K562 (cell line): ENCODE measurements at regions not wholly inside any gene's neighbourhood (a gene's known extent, or its start where the extent isn't known, plus 50 kb on each side); places are given as distances from the start of the nearest gene placed in this dataset.

ENCODE experiments used
- CHD1 ChIP-seq: fragments of 200-600 bp; sonication (generic); IDR thresholded peaks from one replicate; pipeline ENCODE4 v1.6.1; 2012; ENCODE audit warnings: mild to moderate bottlenecking, moderate library complexity, low read length, inconsistent platforms
- CTCF ChIP-seq, 3 experiments: IDR thresholded peaks in 2 of 3; conservative IDR thresholded peaks in 1 of 3; 2 replicates each; pipeline ENCODE4 v1.5.1; 2011 to 2012; ENCODE audit warnings: low read length in 3 of 3, mild to moderate bottlenecking in 3 of 3, control low read depth in 2 of 3, improper control_type of control experiment in 1 of 3, inconsistent platforms in 1 of 3, low read depth in 1 of 3, mixed read lengths in 1 of 3, moderate library complexity in 1 of 3; ENCODE audit not compliant: insufficient read depth in 2 of 3
- FOSL1 ChIP-seq: fragments of 200-800 bp; sonication (Bioruptor generic); conservative IDR thresholded peaks from 2 replicates; pipeline ENCODE4 v1.6.1; 2016; ENCODE audit warnings: missing genetic modification characterization, missing compliant biosample characterization
- LARP7 ChIP-seq: fragments of 450-650 bp; IDR thresholded peaks from 2 replicates; pipeline ENCODE4 v1.6.1; 2016
- NFATC3 ChIP-seq: fragments of 450-650 bp; IDR thresholded peaks from 2 replicates; pipeline ENCODE4 v1.6.1; 2017; ENCODE audit warnings: mild to moderate bottlenecking
- POLR2A ChIP-seq: fragments of 450-650 bp; conservative IDR thresholded peaks from 2 replicates; pipeline ENCODE4 v1.6.1; 2016
- RCOR1 ChIP-seq, 2 experiments: IDR thresholded peaks; 2 replicates each; pipeline ENCODE4 v1.6.1; 2012; ENCODE audit warnings: low read depth in 2 of 2, low read length in 2 of 2, borderline replicate concordance in 1 of 2, improper control_type of control experiment in 1 of 2
- YY1 ChIP-seq, 3 experiments: IDR thresholded peaks; 2 replicates each; pipeline ENCODE4 v1.6.1; 2011; ENCODE audit warnings: low read length in 2 of 3, mild to moderate bottlenecking in 2 of 3, moderate library complexity in 2 of 3, borderline replicate concordance in 1 of 3, control low read depth in 1 of 3, low read depth in 1 of 3; ENCODE audit not compliant: insufficient read depth in 3 of 3, insufficient replicate concordance in 2 of 3, control insufficient read depth in 1 of 3, insufficient read length in 1 of 3; ENCODE audit errors: extremely low read depth in 1 of 3
- ZEB2 ChIP-seq: fragments of 450-650 bp; IDR thresholded peaks from 2 replicates; pipeline ENCODE4 v1.6.1; 2016
- ZNF12 ChIP-seq: sonication (generic); formaldehyde crosslinking; IDR thresholded peaks from 2 replicates; pipeline ENCODE4 v1.4.0; 2020; ENCODE audit warnings: mild to moderate bottlenecking, missing genetic modification reagents
- ZNF707 ChIP-seq: fragments of 250-450 bp; sonication (Bioruptor Pico); conservative IDR thresholded peaks from 2 replicates; pipeline ENCODE4 v1.8.0; 2022; ENCODE audit warnings: inconsistent platforms, mild to moderate bottlenecking, moderate library complexity
- TF ChIP-seq, protein P1 (sequence below): sonication (generic); formaldehyde crosslinking; IDR thresholded peaks from 2 replicates; pipeline ENCODE4 v1.9.0; 2022; ENCODE audit warnings: mild to moderate bottlenecking, missing genetic modification reagents

DNA sequence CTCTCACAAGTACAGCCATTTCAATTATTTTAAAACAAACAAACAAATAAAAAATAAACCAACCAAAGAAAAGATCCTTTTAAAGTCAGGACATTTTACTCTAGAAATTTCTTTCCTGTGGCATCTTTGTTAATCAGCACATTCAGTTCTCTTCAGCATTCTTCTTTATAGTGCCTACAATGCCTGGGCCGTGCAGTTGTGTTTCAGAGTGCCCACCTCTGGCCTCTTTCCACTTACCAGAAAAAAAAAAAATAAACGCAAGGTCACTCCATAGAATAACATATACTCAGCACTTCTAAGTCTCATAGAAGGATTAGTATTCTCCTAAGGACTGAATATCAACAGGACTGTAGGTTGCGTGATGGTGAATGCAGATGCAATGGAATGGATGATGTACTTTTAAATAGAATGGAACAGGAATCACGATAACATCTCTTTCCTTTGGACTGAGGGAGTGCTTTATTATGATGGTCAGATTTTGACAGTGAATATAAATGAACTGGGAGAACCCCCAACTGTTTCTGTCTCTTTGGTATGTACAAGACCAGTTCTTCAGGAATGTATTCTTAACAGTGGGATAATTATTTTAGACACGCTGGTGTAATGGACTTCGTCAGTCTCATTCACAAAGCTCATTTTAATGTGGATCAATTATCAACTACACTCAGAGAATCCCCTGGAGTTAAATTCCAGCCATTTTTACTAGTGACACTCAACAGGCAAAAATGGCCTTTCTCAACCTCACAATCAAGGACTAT, 125.0 kb upstream of the NBEA start:
- TF ChIP-seq LARP7: no peak
- TF ChIP-seq, protein P1, sequence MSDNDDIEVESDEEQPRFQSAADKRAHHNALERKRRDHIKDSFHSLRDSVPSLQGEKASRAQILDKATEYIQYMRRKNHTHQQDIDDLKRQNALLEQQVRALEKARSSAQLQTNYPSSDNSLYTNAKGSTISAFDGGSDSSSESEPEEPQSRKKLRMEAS (CRISPR knock-in tag): no peak
- TF ChIP-seq CHD1: no peak
- no peak for TF ChIP-seq POLR2A
- no peak for TF ChIP-seq NFATC3
- TF ChIP-seq ZNF707: no peak
- no peak for TF ChIP-seq ZNF12 (CRISPR knock-in tag)
- TF ChIP-seq RCOR1 (IDR thresholded peaks at IDR 0.05; ENCODE audit: borderline replicate concordance in 1 of 2, low read depth in 2 of 2, low read length in 2 of 2): no peak
- no peak for TF ChIP-seq CTCF (IDR thresholded peaks at IDR 0.05 in 2 of 3, conservative IDR thresholded peaks at IDR 0.05 in 1 of 3; ENCODE audit: insufficient read depth in 2 of 3, low read depth in 1 of 3, low read length in 3 of 3)
- TF ChIP-seq FOSL1 (tag): no peak
- no peak for TF ChIP-seq ZEB2
- no peak for TF ChIP-seq YY1 (IDR thresholded peaks at IDR 0.05; ENCODE audit: borderline replicate concordance in 1 of 3, control insufficient read depth in 1 of 3, extremely low read depth in 1 of 3, insufficient read depth in 3 of 3, insufficient read length in 1 of 3, insufficient replicate concordance in 2 of 3, low read depth in 1 of 3, low read length in 2 of 3)
